ENCODE measurements at regions not wholly inside any gene's neighbourhood (a gene's known extent, or its start where the extent isn't known, plus 50 kb on each side); places are given as distances from the start of the nearest gene placed in this dataset.

- no peak for TF ChIP-seq CTCF (conservative IDR thresholded peaks at IDR 0.05; ENCODE audit: low read depth, low read length)
- TF ChIP-seq CEBPB (IDR thresholded peaks at IDR 0.05; ENCODE audit: low read depth, low read length), result no peak
- TF ChIP-seq POLR2A (IDR thresholded peaks at IDR 0.05; ENCODE audit: low read depth, low read length), result no peak
- TF ChIP-seq RFX5 (IDR thresholded peaks at IDR 0.05; ENCODE audit: low read depth, low read length), result no peak
- TF ChIP-seq USF2 (IDR thresholded peaks at IDR 0.05; ENCODE audit: low read depth, low read length), result no peak
- TF ChIP-seq RAD21 (IDR thresholded peaks at IDR 0.05; ENCODE audit: low read length), result no peak
- TF ChIP-seq FOS (IDR thresholded peaks at IDR 0.05; ENCODE audit: low read depth, low read length), result no peak
- no peak for TF ChIP-seq MXI1 (IDR thresholded peaks at IDR 0.05; ENCODE audit: borderline replicate concordance, low read depth, low read length)
Measured at GRCh38 chr1:115175596-115175995, 86.3 kb upstream of the TSPAN2 start.
